ENCODE measurements at regions not wholly inside any gene's neighbourhood (a gene's known extent, or its start where the extent isn't known, plus 50 kb on each side); places are given as distances from the start of the nearest gene placed in this dataset.

- no peak for TF ChIP-seq POLR2AphosphoS5 (IDR thresholded peaks at IDR 0.05; ENCODE audit: borderline replicate concordance, low read depth, low read length)
- TF ChIP-seq EZH2 (IDR thresholded peaks at IDR 0.05): no peak
These were observed 183.7 kb upstream of the LSM14A start for GRCh38 chr19:33988601-33989000.
